ENCODE measurements at regions not wholly inside any gene's neighbourhood (a gene's known extent, or its start where the extent isn't known, plus 50 kb on each side); places are given as distances from the start of the nearest gene placed in this dataset.

DNA sequence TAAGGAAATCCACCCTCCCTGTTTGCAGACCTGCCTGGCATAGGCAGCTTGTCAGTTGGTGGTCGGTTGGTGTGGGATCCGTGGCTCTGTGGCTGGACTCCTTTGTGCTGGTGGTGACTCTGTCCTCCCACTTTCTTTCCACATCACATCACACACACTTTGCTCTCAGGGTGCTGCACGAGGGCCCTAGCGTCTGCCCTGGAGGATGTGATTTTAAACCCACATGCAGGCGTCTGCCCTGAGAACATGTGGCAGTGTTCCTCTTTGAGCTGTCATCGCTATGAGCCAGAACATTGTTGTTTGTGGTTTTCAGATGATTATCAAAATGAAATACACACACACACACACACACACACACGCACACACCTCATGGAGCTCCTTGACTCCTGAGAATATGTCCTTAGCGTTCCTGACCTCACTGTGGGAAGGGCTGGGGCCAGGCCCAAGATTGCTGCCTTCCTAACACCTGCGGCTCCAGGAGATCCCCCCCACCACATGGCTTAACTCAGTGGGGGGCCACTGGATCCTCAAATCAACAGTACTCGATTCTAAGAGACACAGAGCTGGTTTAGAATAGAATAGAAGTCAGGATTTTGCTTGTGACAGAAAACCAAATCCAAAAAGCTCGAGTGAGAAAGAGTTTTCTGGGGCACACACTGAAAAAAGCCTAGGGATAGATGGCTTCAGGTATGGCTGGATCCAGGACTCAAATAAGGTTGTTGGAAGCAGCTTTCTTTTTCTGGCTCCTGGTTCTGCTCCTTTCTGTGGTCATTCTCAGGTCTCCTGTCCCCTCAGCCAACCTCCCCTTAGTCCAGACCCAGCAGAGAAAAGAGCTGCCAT lies 54.8 kb downstream of the RTP5 start:
- DNase-seq (ENCODE audit: low spot score), result no peak

DNA sequence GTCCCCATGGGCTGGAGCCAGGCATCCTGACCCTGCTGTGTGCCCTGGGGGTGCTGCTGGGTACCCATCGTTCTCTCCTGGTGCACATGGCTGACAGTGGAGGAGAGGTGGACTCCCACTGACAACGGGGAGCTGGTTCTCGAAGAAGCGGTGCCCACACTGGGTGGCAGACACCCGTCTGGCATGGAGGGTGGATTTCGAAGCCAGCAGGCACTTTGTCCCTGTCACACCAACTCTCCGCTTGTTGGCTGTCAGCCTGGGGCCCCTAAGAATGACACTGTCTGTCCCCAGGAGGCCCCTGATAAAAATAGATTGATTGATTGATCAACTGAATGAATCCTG lies 55.4 kb downstream of the RTP5 start:
- no peak for DNase-seq (ENCODE audit: low spot score)

DNA sequence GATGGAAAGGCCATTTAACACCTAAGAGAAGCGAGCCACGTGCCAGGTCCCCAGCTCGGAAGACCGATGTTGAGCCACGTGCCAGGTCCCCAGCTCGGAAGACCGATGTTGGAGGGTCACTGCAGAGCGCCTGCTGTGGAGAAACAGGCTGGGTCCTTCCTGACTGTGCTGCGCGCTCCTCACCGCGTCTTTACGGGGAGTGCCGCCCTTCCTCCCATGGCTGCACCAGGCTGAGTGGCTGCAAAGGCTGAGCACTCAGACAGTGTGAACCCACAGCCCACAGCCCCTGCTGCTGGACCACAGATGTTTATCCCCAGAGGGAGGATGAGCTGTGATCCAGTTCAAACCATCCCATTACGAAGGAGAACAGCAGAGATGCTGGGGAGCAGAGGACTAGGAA lies 55.7 kb downstream of the RTP5 start:
- no peak for DNase-seq (ENCODE audit: low spot score)

DNA sequence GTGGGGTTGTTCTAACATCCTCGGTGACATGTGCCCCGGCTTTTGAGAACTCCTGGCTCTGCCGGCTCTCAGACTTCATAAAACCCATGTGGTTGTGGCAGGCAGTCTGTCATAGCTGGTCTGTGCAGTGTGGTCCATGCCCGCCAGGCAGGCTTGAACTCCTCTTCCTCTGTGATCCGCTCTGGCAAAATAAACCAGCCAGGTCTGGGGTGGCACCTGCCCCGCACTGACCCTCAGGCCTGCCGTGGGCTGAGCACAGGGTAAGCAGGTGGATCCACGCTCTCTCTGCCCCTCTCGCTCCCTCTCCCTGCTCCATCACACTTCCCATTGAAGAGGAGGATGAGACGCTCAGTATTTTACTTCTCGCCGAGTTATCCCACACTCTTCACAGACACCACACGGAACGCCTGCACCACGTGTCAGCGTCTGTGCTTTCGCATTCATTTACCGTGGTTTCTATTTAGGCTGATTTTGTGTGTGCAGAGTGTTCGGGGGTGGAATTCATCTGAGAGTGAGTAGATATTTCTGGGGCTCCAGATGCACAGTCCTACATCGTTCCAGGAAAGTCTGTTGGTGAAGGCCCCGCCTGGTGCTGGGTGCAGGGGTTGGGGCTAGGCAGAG lies 56.4 kb downstream of the RTP5 start:
- no peak for DNase-seq (ENCODE audit: low spot score)

DNA sequence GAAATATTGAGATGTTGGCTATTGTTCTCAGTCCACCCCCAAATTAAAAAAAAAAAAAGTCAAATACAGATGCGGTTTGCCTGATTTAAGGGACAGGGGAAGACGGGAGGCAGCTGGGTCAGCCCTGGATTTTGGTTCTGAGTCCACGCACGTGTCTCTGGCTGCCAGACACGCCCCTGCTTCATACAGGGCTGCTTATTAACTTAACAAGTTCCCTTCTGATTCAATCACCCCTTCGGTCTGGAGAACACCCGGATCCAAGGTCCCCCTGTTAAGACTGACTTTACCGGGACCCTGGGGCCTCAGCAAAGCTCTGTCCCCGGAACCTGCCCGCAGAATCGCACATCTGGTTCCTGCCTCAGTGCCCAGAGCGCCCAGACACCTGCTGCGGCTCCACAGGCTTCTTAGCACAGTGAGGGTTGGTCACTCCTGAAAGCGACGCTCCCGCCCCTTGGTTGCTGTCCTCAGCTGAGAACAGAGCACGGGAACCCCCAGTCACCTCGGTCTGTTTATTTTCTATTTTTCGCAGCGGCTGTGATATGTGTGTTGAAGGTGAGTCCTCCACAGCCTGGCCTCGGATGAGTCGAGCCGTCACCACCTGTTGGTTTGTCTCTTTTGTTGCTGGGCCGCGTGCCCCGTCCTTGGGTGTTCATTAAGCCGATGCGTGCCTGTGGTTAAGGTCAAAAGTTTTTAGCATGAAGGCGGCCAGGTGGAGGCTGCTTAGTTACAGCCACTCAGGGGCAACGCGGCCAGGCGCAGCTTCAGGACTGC lies 57.2 kb downstream of the RTP5 start:
- DNase-seq (ENCODE audit: low spot score), result no peak

DNA sequence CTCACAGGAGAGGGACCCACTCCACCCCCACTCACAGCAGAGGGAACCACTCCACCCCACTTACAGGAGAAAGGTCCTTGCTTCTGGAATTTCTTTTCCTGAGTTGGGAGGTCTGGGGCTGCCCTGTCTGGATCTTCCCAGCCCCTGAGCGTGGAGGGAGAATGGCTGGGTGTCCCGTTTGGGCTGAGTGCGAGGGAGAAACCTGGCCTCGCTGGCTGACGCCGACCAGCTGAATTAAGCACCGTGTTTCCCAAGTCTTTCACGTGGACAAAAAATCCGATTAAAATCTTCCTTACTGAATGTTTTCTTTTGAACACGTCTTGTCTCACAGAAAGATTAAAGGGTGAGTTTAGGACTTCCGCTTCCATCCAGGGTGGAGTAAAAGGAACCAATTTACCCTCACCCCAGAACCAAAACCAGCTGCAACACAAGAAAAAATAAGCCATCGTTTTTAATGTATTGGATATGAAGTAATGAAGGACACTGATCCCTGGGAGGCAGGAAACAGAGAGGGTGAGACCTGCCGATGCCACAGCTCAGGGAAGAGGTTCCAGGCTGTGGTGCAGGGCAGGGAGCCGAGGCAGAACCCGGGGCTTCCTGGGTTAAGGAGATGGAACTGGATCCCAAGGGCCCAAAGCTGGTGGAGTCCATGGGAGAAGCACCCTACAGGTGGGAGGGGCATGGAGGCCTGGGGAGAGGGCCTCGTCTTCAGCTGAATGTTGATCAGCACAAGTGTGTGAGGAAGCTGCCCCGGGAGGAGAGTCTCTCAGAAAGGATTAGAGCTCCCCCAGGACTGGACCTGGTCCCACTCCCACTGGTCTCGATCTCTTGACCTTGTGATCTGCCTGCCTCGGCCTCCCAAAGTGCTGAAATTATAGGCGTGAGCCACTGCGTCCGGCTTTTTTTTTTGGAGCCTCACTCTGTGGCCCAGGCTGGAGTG lies 60.3 kb downstream of the RTP5 start:
- no peak for DNase-seq (ENCODE audit: low spot score)

DNA sequence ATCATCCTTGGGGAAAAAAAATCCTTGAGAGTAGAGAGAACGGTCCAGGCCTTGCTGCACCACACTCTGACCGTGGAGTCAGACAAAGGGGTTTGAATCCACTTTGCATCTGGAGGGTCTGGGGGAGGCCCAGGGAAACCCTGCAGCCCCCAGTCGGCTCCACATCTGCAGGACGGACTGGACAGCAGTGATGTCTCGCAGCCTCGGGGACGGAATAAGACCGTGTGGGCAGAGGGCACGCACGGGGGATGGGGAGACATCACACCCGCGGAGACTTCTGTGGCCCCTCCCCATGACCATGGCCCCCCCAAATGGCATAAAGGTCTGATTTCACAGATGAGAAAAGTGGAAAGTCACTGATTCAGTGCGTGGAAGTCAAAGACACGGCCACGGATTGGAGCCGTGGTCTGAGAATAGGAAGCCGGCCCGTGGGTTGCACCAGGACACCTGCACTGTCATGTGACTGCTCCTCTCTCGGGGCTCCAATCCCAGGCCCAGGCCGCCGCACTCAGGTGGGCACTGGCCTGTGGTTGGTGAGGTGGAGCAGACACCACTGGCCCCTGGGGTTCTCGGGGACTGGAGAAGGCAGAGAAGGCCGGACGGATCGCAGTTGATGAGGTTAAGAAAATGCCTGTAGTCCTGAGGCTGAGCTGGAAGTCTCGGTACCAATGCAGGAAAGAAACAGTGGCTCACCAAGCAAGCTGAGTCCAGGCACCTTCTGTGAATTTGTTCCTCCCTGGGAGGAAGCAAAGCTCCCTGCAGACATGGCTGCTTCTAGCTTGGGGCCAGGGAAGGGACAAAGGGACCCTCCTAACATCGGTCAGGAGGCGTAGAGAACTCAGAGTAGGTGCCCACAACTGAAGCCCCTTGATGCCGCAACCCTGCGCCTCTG lies 61.8 kb downstream of the RTP5 start:
- no peak for DNase-seq (ENCODE audit: low spot score)

DNA sequence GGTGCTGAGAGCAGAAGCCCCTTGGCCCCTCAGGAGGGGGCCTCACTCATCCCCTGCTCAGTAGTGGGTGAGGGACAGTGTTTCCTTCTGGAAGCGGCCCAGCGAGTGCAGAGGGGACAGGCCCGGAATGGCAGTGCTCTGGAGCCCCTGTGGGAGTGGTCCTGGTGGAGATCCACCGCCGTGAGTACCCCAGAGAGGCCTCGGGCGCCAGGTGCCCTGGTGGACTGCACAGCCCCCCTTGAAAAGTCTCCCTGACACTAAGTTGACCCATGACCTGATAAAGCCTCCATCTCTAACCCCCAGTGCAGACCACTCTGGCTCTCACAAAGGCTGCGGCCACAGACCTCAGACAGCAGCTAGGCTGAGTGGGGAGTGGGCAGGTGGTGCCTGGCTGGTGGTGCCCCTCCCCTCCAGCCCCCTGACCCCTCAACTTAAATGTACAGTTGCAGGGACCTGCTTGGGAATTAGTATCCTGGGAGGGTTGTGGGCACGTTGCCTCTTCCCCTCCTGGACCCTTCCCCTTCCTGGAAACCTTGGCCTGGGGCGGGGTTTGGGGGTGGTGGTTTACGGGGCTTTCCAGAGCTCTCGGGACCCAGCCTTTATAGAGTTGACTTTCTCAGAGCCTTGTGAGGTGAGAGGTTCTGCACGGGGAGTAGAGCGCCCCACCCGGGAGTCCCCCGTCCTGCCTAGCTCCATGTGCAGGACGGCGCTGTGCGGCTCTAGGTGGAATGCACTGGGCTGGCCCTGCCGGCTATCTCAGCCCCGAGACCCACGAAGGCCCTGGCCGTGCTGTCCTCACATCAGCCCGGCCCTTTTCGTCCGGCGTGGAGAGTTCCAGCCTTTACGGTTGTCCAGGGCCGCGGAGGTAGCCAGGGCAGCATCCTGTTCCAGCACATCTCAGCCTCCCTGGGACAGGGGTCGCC lies 62.7 kb downstream of the RTP5 start:
- DNase-seq (ENCODE audit: low spot score), result no peak

DNA sequence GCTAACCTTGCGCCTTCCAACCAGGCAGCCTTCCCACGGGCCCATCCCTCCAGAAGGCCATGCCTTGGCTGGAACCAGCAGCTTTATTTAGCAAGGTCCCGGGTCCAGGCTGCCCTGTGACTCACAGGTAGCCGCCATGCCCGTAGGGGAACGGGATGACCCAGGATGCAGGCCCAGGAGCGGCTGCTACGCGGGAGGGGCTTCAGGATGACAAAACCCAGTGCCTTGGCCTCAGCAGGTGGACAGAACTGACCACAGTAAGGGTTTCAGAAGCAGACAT lies 63.3 kb downstream of the RTP5 start:
- no peak for DNase-seq (ENCODE audit: low spot score)

DNA sequence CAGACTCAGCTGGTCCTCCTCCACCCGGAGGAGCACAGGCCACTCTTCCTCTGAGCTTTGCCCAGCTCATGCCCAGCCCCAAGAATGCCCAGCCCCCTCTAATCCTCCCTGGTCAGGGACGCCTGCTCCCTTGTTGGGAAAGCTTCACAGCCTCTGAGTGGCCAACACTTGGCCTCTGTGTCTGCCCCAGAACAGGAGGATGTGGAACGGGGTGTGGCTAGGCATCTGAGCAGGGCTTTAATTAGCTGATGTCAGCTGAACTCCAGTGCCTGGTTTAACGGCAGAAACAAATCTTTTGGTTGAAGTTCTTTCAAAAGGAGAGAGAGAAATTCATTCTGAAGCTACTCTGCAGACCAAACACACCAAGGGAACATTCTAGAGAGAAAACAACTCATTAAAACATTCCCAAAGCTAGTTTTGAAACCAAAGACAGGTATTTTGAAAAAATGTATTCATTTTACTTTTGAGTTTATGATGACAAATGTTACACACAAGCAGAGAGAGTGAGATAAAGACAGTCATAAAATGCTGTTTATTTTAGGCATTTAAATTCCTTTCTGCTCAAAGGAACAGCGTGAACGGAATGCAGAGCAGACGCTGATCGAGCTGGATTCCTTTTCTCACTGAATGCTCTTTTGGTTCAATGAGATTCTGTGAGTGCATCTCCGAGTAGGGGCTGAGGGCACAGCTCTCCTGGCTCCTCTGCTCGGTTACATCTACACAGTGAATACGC lies 63.8 kb downstream of the RTP5 start:
- DNase-seq (ENCODE audit: low spot score), result no peak

DNA sequence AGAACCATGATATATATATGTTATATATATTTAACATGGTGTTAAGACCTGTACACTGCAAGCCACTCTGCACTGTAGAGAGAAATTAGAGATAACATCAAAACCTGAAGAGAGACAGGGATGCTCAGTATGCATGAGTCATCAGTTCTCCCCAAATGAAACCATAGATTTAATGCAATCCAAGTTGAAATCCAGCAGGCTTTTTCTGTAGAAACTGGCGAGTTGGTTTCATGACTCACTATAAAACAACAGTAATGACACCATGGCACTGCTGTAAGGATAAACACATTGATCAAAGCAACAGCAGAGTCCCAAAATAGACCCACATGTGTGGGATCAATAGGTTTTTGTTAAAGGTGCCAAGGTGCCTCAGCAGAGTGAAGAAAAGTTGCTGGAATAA lies 65.8 kb downstream of the RTP5 start:
- no peak for DNase-seq (ENCODE audit: low spot score)

DNA sequence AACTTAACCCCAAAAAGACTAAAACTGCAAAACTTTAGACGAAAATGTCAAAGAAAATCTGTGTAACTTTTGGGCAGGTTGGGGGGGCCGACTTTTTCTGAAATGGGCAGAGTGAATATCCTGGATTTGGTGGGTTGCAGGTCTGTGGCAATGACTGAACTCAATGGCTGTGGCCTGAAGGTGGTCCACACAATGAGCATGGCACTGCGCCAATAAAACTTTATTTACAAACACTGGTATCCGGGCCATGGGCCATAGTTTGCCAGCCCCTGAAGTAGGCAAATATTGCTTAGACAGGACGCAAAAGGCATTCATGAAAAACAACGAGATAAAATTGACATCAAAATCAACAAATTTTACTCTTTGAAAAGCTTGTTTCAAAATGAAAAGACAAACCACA lies 66.2 kb downstream of the RTP5 start:
- DNase-seq (ENCODE audit: low spot score), result no peak

DNA sequence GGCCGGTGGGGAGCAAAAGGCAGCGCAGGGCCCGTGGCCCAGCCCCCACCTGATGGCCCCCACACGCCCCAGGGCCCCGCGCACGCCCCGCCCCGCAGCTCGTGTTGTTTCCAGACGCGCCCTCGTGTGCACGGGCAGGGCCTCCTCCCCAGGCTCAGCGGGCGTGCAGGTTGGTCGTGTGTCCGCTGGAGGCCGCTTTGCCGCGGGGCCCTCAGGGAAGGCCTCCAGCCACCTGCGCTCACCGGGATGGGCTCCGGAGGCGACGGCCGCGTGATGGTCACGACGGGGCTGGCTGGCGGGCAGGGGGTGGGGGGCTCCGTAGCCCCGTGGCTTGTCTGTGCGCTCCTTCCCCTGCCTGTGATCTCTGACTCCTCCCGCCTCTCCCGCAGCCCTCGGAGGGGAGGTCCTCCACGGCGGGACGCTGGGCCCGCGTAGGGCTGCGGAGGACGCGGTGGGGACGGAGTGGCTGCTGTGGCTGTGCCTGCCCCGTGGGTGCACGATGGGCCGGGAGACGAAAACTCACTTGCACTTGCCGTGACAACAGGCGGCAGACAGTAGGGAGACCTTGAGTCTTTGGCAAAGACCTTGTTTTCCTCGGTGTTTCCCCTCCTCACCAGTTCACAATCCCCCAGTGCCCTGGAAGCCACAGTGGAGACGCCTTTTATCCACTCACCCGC lies 67.1 kb downstream of the RTP5 start:
- DNase-seq (ENCODE audit: low spot score), result no peak

DNA sequence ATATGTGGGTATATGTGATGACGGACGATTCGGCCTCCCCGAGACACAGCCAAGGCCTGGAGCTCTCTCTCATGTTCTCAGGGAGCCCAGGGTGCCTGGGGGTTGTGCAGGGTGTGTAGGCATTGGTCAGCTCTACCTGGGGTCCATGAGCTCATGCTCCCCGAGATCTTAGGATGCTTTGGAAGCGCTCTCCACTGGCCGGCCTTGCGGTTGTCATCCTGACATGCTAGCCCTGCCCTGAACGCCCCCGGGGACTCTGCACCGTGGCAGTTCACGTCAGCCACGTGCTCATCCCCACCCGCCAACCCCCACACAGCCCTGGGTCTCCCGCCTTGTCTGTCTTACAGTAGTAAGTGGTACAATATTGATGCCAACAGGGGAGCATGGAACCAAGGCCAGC lies 67.8 kb downstream of the RTP5 start:
- no peak for DNase-seq (ENCODE audit: low spot score)

DNA sequence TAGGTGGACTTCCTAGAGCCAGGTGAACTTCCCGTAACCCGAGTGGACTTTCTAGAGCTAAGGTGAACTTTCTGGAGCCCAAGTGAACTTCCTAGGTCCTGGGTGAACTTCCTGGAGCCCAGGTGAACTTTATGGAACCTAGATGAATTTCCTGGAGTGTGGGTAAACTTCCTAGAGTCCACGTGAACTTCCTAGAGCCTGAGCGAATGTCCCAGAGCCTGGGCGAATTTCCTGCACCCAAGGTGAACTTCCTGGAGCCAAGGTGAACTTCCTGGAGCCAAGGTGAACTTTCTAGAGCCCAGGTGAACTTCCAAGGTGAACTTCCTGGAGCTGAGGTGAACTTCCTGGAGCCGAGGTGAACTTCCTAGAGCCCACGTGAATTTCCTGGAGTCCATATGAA lies 70.0 kb downstream of the RTP5 start:
- DNase-seq (ENCODE audit: low spot score), result no peak

DNA sequence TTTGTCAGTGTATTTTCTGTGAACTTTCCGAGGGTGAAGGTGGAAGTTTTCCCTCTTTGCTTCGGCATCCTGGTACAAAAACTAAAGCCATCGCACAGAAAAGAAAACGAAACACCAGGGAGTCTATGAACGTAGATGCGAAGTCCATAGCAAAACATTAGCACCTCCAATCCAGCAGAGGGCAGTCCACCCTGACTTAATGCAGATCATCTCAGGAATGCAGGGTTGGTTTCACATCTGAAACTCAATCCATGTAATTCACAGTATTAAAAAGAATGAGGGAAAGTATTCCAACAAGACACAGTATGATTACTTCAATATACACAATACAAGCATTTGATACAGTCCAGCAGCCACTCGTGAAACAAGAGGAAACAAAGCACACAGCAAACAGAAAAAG lies 70.8 kb downstream of the RTP5 start:
- DNase-seq (ENCODE audit: low spot score), result no peak

DNA sequence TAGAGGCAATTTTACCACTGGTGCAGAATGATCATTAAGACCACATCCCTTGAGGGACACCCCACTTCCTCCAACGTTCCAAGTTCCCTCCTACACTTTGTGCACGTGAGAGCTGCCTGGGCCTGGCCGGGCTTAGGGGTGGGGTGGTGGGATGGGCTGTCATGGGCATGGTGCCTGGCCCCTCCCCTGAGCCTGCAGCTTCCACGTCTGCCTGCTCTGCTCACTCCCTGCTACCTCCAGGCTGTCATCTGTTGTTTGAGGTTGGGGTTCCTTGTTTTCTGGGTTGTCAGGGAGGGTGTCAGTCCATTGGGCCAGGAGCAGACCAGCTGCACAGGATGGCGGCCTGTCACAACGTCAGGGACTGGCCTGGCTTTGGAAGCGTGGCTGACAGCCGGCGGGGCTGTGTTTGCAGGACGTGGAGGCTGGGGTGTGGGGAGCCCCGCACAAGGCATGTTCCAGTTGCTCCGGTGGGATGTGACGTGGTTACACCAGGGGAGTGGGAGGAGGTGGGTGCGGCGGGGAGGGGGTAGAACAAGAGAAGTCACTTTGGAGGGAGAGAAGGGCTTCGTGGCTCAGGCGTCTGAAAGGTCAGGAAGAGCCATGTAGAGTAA lies 72.3 kb downstream of the RTP5 start:
- DNase-seq (ENCODE audit: low spot score), result no peak

DNA sequence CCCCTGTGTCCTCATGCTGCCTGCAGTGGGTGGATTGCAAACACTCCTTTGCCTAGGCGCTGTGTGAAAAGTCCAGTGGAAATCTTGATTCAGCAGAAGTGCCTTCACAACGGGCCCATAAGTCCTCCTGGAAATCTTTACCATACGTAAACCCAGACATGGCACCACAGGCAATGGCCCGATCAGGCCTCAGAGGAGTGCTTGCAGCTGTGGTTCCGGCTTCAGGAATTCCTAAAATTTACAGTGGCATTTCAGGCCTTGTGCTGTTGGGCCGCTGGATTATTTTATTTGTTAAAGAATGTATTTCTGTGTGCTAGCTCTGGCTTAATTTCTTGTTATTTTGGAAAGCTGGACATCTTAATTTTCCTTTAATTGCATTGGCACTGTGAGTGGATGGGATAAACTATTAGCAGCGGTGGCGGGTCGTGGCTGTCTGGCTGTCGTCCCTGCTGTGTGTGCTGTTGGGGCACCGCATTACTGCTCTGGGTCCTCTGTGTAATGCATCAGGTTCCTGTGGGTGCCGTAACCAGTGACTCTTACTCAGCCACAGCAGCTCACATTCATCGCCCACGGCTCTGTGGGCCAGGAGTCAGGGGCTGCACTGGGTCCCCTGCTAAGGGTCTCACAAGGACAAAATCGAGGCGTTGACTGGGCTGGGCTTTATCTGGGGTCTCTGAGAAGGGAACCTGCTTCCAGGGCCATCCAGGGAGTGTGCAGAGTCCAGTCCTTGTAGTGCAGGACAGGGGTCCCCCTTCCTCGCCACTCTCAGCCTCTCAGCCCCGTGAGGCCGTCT lies 73.1 kb downstream of the RTP5 start:
- DNase-seq (ENCODE audit: low spot score), result no peak
